ENCODE measurements at regions not wholly inside any gene's neighbourhood (a gene's known extent, or its start where the extent isn't known, plus 50 kb on each side); places are given as distances from the start of the nearest gene placed in this dataset.

- Histone ChIP-seq H3K9me3 (replicated peaks; ENCODE audit: control insufficient read depth, insufficient read depth, low read length) (no peaks in the 10 kb centered on the region; the same call in 1 of the 3 replicates), H3K9ac (ENCODE audit: control insufficient read depth, insufficient read depth, low read length) (no peak overlapping the region), H2AFZ (ENCODE audit: control insufficient read depth, low read depth, low read length) (no peak overlapping the region), H4K20me1 (ENCODE audit: control insufficient read depth, insufficient read depth) (no peaks in the 10 kb centered on the region), H3K36me3 (ENCODE audit: control insufficient read depth in 2 of 2, insufficient read depth in 2 of 2, low read length in 1 of 2) (no peaks in the 10 kb centered on the region), H3K4me3 (no peak overlapping the region), H3K27ac (ENCODE audit: control insufficient read depth, insufficient read depth) (no peak overlapping the region), H3K4me2 (ENCODE audit: control insufficient read depth, insufficient read depth) (no peak overlapping the region), H3K4me1 (ENCODE audit: control insufficient read depth, insufficient read depth, low read length) (no peaks in the 10 kb centered on the region), H3K27me3 (replicated peaks in 1 of 2; ENCODE audit: control insufficient read depth in 2 of 2, insufficient read depth in 2 of 2, low read length in 1 of 2) (no peaks in the 10 kb centered on the region), H3K79me2 (ENCODE audit: control insufficient read depth, insufficient read depth, low read length) (no peaks in the 10 kb centered on the region)
- ChIA-PET SMC1A (ENCODE audit: uncharacterized antibody, unreplicated experiment) (interaction anchor here (1.8 kb wide), 1 partner anchor 121 kb away, joined by 4 read pairs; no protein-coding TSS in a partner anchor), CTCF (interaction anchor here (1.0 kb wide), 1 partner anchor 13 kb away, joined by 3 read pairs; no protein-coding TSS in a partner anchor), RAD21 (ENCODE audit: unreplicated experiment) (no interaction called here), POLR2A (no interaction called here)
- TF ChIP-seq RBBP5 (conservative IDR thresholded peaks at IDR 0.05) (no peak), TCF12 (IDR thresholded peaks at IDR 0.05; ENCODE audit: low read depth, low read length) (no peak), BRCA1 (IDR thresholded peaks at IDR 0.05; ENCODE audit: low read depth, low read length) (no peak), TCF7 (IDR thresholded peaks at IDR 0.05; ENCODE audit: borderline replicate concordance) (no peak), STAT1 (conservative IDR thresholded peaks at IDR 0.05) (no peak), RELB (IDR thresholded peaks at IDR 0.05; ENCODE audit: low read depth) (no peak), BHLHE40 (IDR thresholded peaks at IDR 0.05; ENCODE audit: borderline replicate concordance in 1 of 2, low read depth in 2 of 2, low read length in 1 of 2) (no peak), POU2F2 (IDR thresholded peaks at IDR 0.05; ENCODE audit: borderline replicate concordance, low read depth, low read length) (no peak), NR2F1 (conservative IDR thresholded peaks at IDR 0.05) (no peak), IRF3 (IDR thresholded peaks at IDR 0.05) (no peak), YY1 (IDR thresholded peaks at IDR 0.05; ENCODE audit: low read depth, low read length) (no peak), PAX8 (IDR thresholded peaks at IDR 0.05) (no peak), TAF1 (IDR thresholded peaks at IDR 0.05; ENCODE audit: borderline replicate concordance, low read depth, low read length) (no peak), MYC (IDR thresholded peaks at IDR 0.05; ENCODE audit: insufficient read depth, insufficient read length, insufficient replicate concordance, low read length, severe bottlenecking) (no peak), ZBTB40 (IDR thresholded peaks at IDR 0.05; ENCODE audit: borderline replicate concordance) (no peak)
- no peak for FAIRE-seq
- no TSS peak for BruUV-seq (replicated peaks)
- no peak for ATAC-seq
- intact Hi-C loops (cut with micrococcal nuclease; ENCODE audit: unreplicated experiment) (no loop called here), in situ Hi-C loops (cut with MboI) (no loop called here)
- 50% methylated on average over 3 of the region's 3 CpGs for WGBS (ENCODE audit: insufficient coverage, insufficient replicate concordance, low lambda C conversion rate, missing lambda C conversion rate)
- no peak for DNase-seq (ENCODE audit: low read depth, low spot score)
Measured at GRCh38 chr7:41758321-41758720, 55.4 kb upstream of the INHBA start.
